ENCODE measurements at regions not wholly inside any gene's neighbourhood (a gene's known extent, or its start where the extent isn't known, plus 50 kb on each side); places are given as distances from the start of the nearest gene placed in this dataset.

DNA sequence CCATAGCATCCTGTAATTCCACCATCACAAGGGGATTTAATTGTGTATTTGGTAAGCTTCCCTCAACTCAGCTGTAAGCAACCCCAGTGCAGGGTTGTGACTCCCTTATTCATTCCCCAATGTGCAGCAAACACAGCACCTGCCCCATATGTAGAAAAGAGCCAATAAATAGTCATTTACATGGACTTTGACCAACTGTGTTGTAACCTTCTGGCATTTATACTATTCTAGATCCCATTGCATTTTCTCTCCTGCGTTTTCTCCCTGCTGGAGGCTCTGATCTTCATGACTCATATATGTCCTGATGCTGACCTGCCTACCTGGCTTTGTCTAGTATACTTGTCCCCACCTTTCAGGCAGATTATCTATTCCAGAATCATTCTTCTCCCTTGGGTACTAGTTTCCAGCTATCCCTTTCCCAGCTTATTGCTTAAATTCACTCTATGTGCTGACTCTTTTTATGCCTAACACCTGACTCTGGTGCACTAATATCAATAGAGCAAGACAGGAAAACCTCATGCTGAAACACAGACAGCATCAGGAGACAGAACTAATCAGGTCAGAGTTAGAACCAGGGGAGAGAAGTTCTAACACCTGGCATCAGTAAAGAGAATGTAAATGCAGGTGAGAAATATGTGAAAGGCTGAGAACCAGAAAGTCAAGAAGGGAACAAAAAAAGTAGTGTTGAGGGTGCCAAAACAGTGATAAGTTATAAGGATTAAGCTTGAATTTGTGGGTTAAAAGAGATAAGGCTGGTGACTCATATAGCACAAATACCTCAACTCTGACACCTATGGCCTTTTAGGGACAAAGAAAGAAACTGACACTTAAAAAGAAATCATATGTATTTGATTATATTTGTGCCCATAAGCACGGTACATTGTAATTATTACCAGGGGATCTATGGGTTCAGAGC is 402.7 kb downstream of the IPMK start:
- DNase-seq = no peak

DNA sequence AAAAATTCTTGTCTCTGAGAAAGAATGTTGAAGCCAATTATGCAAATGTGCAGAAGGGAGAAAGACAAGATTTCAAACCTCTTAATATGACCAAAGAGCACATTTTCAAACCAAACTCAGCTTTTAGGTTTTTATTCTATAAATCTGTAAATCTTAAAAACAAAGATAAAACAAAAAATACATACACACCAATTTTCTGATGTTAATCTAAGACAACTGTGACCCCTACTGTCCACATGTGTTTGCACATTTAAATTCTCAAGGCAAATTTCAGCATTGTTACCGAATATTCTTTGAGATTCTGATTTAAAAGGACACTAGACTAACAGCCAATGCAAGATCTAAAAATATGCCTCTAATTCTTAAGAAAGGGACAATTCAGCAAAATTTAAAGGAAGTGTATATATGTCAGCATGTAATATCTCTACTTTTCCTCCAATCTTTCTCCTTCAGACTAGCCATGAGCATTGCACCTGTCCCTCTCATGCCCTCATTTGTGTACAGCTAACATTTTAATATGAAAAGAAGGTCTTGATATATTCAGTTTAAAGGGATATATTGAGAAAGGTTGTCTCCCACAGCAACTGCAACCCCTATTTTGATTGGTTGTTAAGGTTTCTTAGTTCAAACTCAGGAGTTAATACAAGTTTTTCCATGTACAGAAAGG is 417.9 kb downstream of the IPMK start:
- no peak for DNase-seq

DNA sequence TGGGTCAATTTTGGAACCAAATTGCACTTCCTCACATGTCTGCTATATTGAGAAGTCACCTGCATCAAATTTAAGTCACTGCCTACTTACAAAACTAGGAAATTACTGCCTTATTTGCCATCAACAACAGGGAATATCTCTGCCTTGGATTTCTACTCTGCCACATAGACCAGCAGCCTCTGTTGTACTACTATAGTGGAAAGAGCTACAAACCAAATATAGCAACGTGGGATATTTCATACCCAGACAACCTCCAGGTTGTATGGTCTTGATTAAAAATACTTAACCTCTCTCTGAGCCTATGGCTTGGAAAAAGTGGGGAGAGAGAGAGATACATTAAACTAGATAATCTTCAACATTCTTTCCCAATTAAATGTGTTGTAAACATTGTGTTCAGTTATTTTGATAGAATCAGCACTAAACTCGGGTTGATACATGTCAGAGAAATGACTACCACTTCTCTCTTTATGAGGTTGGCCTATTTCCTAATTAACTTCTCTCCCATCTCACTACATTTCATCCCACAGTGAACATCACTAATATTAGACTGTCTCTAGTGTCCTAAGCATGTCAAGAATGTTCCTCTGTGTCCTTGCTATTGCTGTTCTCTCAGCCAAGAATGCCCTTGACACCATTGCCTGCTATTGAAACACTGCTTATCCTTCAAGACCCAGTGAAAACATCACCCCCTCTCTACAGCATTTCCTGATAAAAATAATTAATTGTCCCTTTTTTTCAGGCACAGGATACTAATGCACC is 421.2 kb downstream of the IPMK start:
- DNase-seq = no peak

DNA sequence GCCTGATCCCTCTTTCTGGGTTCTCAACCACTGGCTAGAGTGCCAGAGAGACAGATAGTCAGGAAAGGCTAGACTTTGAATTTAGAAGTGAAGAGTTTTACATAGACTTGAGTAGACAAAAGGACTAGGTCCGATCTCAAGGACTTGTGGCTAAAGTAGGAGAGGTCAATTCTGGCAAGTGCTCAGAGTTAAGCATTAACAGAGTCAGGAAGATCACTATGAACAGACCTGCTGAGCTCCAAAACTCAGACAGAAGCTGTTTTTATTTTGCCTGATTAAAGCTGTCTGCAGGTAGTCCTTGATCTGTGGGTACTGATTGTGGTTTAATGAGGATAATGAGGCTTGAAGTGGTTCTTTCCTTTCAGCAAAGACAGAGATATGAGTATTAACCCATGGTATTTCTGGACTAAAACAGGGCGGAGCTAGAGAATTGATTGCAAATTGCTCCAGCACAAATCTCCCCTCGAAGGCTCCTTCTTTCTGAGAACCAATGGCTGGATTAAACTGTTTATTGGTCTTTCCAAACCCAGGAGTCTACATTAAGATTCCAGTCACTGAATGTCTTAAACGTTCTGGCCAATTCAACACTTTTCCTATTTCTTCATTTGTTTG is 423.2 kb downstream of the IPMK start:
- DNase-seq = no peak

DNA sequence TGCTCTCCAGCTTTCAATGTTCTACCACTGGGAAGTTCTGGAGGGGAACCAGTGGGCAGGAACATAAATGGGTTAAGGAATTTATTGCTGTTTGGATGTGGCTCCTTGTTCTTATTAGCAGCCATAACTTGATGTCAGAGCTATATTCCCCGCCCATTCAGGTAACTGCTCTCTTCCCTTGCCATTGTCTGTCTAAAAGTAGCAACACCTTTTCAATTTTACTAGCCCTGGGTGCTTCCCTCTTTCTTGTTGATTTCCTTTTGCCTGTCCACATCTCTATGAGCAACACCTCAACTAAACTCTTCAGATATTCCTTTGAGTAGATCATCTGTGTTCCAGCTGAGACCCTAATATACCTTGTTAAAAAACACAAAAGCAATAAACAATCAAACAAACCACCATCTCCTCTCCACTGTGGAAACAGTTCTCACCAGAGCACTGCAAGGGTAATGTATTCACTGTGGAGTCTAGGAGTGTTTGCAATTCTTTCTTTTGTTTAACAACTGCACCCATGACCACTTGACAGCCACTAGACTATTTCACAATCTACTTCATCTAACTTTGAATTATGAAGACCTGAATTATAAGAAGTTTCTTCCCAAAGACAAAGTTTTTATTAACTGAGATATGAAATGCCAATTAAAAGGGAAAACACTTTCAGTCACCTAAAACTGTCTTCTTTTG is 436.7 kb downstream of the IPMK start:
- no peak for DNase-seq

GRCh38 chr10:57825015-57825414 is 442.7 kb downstream of the IPMK start:
- no peak for DNase-seq

- no peak for DNase-seq
These were observed 444.3 kb downstream of the IPMK start for GRCh38 chr10:57823398-57823797.

DNA sequence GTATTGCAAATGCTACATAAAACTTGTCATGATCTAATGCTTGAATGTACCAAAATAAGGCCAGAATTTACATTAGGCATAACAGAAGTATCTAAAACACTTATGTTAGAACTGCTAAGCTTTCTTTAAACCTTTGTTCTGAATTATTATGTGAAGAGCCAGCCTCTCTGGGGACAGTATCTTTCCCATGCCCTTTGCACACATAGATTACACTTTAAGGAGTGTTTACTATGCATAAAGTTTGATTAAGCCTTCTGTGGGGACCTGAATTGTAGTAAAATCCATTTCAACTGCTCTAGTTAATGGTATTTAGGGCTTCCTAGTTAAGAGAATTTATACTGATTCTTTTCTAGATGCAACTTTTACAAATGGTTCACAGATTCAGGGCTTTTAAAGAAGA is 444.7 kb downstream of the IPMK start:
- no peak for DNase-seq

- no peak for DNase-seq
These were observed 449.2 kb downstream of the IPMK start for GRCh38 chr10:57818522-57818921.

DNA sequence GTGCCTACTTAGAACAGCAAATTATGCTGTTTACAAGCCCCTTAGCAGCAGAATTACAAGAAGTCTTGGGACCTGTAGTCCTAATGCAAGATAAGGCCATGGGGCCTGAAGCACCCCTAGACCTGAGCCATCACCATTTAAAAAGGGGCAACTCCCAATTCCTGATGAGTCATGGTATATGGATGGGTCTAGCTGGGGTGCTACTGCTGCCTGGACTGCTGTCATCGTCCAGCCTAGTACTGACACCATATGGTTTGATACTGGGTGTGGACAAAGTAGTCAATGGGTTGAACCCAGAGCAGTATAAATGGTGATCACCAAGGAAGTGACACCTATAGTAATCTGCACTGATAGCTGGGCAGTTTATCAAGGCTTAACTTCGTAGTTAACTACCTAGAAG is 450.0 kb downstream of the IPMK start:
- no peak for DNase-seq

DNA sequence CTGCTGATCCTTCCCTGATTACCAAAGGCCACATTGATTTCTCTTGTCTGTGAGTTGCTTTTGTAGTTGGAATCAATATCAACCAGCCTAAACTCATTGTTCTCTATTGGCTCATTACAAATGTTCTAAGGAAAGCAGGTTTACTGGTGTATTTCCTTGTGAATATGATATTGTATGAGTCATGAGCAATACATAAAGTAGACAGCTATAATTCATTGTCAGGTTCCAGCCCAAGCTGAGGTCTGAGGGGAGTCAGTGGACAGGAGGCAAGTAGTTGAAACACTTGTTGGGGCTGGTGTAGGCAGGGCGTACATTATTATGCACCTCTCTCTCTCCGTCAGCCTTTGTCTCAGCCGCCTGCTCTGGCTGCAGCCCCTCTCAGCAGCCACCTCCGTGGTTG is 451.7 kb downstream of the IPMK start:
- no peak for DNase-seq

DNA sequence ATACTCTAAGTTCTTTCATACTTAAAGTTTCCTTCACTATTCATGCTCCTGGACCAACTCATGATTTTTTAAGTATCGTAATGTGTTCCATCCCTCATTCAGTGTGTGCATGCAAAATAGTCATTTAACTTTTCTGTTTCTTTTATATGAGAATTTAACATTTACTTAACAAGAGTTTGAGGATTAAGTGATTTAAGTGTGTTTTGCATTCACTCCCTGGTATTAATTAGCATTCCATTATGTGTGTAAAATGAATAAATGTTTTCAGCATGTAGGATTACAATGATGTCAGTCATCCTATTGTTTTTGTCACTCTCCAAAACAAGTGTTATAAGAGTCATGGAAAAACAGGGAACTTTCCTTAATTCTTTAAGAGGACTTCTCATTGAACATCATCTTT is 457.7 kb downstream of the IPMK start:
- DNase-seq = no peak

DNA sequence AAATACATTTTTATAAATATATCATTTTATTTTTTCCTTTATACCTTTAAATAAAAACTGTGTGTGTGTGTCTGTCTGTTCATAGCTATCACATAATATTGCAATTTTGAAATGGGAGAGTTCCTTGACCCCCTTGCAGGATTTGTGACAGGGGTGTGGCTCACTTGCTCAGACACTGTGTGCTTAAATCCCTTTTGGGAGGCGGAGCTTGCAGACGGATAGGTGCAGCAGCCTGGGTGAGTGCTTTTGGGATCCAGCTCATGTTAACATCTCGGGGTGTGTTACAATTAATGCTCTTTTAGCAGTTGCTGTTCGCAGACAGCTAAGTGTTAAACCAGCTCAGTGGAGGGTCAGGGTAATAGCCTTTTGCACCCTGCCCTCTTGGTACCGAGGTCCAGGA is 459.8 kb downstream of the IPMK start:
- no peak for DNase-seq

DNA sequence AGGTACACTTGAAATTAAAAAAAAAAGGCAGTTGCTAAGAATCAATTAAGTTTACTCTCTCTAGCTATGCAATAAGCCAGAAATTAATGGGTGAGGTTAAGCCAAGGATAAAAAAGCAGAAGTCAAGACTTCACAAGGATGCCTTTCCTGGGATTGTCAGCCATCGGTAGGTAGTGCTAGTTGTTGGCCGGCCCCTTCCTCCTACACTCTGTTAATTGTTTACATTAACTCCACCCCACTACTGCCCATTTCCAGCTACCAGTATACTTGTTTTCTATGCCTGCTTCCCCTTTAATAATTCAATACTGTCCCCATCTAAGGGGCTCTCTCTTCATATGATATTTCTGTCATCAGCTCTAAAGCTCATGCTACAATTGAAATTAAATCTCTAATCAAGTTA is 461.0 kb downstream of the IPMK start:
- DNase-seq = no peak

DNA sequence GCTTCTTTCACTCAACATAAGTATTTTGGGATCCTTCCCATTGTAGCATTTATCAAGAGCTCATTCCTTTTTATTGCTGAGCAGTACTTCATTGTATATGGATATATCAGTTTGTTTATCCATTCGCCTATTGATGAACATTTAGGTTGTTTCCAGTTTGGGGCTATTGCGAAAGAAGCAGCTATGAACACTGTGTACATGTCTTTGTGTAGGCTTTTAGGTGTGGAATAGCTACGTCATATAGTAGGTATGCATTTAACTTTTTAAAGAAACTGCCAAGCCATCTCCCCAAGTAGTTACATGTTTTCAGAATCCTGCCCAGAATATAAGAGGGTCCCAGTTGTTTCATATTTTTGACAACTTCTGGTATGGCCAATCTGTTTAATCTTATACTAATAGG is 468.1 kb downstream of the IPMK start:
- no peak for DNase-seq

DNA sequence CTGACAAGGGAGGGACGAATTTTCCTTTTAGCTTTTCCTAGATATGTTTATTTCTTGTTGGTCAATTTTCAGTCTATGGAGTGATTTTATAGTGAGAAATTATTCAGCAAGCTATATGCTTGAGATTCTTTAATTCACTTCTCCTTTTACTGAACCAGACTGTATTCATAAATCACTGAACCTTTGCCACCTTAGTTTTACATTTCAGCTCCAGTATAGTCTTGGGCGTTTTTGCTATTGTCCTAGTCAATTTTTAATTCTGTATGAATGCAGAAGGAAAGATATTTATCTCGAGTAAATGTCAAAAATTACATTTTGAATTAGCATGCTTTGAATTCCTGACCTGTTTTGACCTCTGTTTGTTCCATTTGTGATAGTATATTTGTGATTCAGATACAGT is 468.9 kb downstream of the IPMK start:
- no peak for DNase-seq

DNA sequence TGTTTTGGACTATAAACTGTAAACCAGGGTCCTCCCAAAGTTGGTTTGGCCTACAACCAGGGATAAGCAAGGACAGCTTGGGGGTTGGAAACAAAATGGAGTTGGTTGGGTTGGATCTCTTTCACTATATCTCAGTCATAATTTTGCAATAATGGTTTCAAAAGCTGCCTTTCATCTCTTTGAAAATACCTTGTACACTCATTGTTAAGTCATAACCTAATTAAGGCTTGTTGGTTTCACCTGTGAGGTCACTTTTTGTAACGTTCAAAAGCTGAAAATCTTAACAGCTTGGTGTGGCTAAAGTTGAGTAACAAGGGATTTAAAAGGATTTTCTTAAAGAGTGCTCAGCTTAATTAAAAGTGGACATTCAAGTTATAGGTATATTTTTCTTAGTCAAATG is 476.1 kb downstream of the IPMK start:
- DNase-seq = no peak

DNA sequence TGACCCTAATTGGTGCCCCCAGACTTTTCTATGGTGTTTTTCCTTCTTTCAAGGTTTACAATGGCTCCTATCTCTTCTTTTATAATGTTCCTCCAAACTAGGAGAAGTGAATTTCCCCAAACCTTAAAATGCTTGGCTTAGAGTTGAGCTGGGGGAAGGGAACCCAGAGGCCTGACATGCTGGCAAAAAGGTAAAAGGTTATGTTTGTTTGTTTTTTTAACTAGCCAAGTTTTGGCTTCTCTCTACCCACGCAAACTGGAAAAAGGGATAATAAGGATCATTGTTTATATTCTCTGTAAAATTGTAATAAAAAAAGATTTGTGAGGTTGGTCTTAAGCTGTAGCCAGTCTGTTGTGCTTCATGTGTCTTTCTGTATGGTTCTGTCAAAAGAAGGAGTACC is 477.0 kb downstream of the IPMK start:
- no peak for DNase-seq

DNA sequence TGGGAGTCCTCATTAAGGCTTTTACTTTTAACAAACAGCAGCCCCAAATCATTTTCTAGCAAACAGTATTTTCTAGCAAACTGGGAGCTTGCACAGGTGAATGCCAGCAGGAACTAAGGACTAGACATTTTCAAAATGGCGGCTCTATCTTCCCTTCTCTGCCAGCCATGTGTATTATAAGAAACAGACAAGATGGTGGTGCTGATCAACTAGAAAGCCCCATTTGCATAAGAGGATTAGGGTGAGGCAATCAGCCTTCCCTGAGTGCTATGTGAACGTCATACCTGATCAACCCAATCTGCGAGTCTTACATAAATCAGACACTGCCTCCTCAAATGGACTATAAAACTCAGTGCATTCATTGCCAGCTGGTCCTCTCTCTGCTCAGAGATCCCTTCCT is 479.6 kb downstream of the IPMK start:
- DNase-seq = no peak

GRCh38 chr10:57786850-57787750 is 480.6 kb downstream of the IPMK start:
- DNase-seq = no peak

DNA sequence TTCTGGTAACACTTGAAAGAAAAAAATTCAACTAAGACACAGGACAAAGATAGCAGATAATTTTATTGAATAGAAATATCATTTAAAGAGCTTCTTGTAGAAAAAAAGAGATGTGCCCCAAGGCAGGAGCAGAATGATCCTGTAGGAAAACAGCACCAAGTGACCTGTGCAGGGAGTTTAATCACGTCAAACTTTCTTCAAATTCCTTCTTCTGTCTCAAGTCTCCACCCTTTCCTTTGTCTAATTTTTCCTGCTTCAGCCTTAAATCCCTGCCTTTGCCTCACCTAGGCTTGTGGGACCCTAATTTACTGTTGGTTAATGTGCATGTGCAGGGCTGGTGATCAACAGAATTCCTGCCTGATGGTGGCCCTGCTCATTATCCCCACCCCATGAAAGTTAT is 481.4 kb downstream of the IPMK start:
- no peak for DNase-seq

- no peak for DNase-seq
These were observed 482.1 kb downstream of the IPMK start for GRCh38 chr10:57785546-57785945.

Measured in activated CD4-positive, alpha-beta T cell treated with anti-CD3 and anti-CD28 coated beads, Interleukin-2, Interleukin-6, amounts not matched to agents 100 ng/mL and 50 ng/mL, durations not matched to agents 16 hours and 8 hours (primary cell).